Fibroblast of mammary gland (primary cell): ENCODE measurements at regions not wholly inside any gene's neighbourhood (a gene's known extent, or its start where the extent isn't known, plus 50 kb on each side); places are given as distances from the start of the nearest gene placed in this dataset.

Experiments
- DNase-seq: peaks from one replicate; pipeline ENCODE4 v3.0.0-alpha.2; 2010; ENCODE audit warnings: low read depth
- H3K4me3 ChIP-seq: 2 replicates; pipeline ENCODE4 v1.5.1; 2011; ENCODE audit warnings: low read depth, mild to moderate bottlenecking, low read length, moderate library complexity; ENCODE audit not compliant: control insufficient read depth
- CTCF ChIP-seq: conservative IDR thresholded peaks from 2 replicates; pipeline ENCODE4 v1.5.1; 2011; ENCODE audit warnings: low read depth, low read length, inconsistent platforms; ENCODE audit not compliant: control insufficient read depth, insufficient read depth

- H3K4me3 ChIP-seq: no peak overlapping the region
- DNase-seq: no peak
- TF ChIP-seq CTCF: no peak
Observed at GRCh38 chr12:127235761-127236160, 1031.2 kb upstream of the TMEM132C start.

- H3K4me3 ChIP-seq: no peak overlapping the region
- no peak for TF ChIP-seq CTCF
- no peak for DNase-seq
Observed at GRCh38 chr12:127236491-127236890, 1030.5 kb upstream of the TMEM132C start.

GRCh38 chr12:127237151-127237550, 1029.8 kb upstream of the TMEM132C start:
- DNase-seq: no peak
- no peak for TF ChIP-seq CTCF
- no peak overlapping the region for H3K4me3 ChIP-seq

GRCh38 chr12:127238107-127238506, 1028.9 kb upstream of the TMEM132C start:
- DNase-seq: peak; percentile 66
- TF ChIP-seq CTCF: no peak

GRCh38 chr12:127239781-127240180, 1027.2 kb upstream of the TMEM132C start:
- peak; percentile 63 for DNase-seq
- no peak overlapping the region for H3K4me3 ChIP-seq
- TF ChIP-seq CTCF: no peak

More at GRCh38 chr12:127238107-127238506, 1028.9 kb upstream of the TMEM132C start:
- no peak overlapping the region for H3K4me3 ChIP-seq

- TF ChIP-seq CTCF: no peak
- no peak for DNase-seq
Observed at GRCh38 chr12:127240249-127240929, 1026.6 kb upstream of the TMEM132C start.

More at GRCh38 chr12:127240249-127240929, 1026.6 kb upstream of the TMEM132C start:
- H3K4me3 ChIP-seq: no peak overlapping the region
